ENCODE measurements at regions not wholly inside any gene's neighbourhood (a gene's known extent, or its start where the extent isn't known, plus 50 kb on each side); places are given as distances from the start of the nearest gene placed in this dataset.

DNA sequence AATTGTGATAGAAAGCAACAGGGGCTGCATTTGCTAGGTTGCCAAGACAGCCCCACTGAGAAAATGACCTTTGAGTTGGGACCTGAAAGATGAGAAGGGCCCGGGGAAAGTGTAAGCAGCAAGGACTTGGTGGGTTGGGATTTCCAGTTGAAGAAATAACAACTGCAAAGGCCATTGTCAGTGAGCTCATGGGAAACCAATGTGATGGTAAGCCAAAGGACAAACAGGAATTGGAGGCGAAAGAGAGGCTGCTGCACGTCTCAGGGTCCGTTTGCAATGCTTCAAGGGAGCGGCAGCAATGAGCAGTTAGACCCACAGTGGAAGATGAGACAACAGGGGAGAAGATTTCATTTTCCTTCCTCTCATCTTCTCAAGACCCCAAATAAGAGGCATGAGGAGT lies 51.5 kb upstream of the RGPD4 start:
- no peak for DNase-seq (ENCODE audit: low read depth)

DNA sequence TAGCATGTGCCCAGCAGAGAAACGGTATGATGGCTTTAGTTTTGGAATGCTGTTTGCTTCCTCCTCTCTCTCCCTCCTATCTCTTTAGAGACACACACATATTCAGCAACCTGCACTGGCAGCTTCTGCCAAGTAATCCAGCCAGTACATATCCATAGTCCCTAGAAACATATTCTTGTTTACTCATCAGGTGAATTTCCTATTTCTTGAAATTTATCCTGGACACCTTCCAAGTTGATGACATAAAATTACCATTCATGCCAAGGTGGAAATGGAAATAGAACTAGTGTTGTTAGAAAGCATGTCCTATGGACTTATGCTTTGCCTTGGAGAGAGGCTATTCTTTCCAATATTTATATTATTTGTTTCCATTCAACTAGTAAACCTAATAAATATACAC lies 50.9 kb upstream of the RGPD4 start:
- DNase-seq (ENCODE audit: low read depth) = no peak

DNA sequence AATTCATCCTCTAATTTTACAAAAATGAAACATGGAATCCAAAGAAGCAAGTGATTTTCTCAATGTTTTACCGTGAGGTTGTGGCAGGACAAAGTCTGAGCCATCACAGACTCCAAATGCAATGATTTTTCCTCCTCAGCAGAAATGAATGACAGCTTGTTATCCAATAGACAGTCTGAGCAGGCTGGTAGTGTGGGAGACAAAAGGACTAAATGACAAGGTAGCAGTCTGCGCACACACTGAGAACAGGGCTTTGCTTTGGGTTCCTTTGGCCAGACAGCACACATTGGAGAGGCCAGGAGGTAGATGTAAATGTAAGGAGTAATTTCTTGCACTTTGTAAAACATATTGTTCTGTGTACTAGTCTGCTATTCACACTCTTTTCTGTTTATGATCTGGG lies 50.3 kb upstream of the RGPD4 start:
- no peak for DNase-seq (ENCODE audit: low read depth)
